ENCODE measurements at regions not wholly inside any gene's neighbourhood (a gene's known extent, or its start where the extent isn't known, plus 50 kb on each side); places are given as distances from the start of the nearest gene placed in this dataset.

GRCh38 chr9:120235081-120235480 is 344.9 kb downstream of the CDK5RAP2 start:
- no peaks in the 10 kb centered on the region for H3K9me3 ChIP-seq (ENCODE audit: control insufficient read depth, low read length)
- no peak overlapping the region for H3K27ac ChIP-seq (ENCODE audit: insufficient read depth, low read depth, low read length, poor library complexity, severe bottlenecking)
- no peak overlapping the region for H3K4me3 ChIP-seq (ENCODE audit: insufficient read depth, low read depth, low read length)
- H3K4me1 ChIP-seq (ENCODE audit: control insufficient read depth, insufficient read depth, low read length): no peaks in the 10 kb centered on the region
- 83 to 88% methylated on average over 2 of the region's 2 CpGs for WGBS, 2 experiments
- no peaks in the 10 kb centered on the region for H3K27me3 ChIP-seq (ENCODE audit: control insufficient read depth, insufficient read depth, low read length, poor library complexity, severe bottlenecking)
- H3K36me3 ChIP-seq (ENCODE audit: control insufficient read depth, insufficient read depth, low read length): no peaks in the 10 kb centered on the region

GRCh38 chr9:120230227-120230626 is 349.7 kb downstream of the CDK5RAP2 start:
- Histone ChIP-seq H3K9me3 (ENCODE audit: control insufficient read depth, low read length) (no peaks in the 10 kb centered on the region), H3K4me1 (ENCODE audit: control insufficient read depth, insufficient read depth, low read length) (no peaks in the 10 kb centered on the region), H3K27ac (ENCODE audit: insufficient read depth, low read depth, low read length, poor library complexity, severe bottlenecking) (no peak overlapping the region), H3K27me3 (ENCODE audit: control insufficient read depth, insufficient read depth, low read length, poor library complexity, severe bottlenecking) (no peaks in the 10 kb centered on the region), H3K36me3 (ENCODE audit: control insufficient read depth, insufficient read depth, low read length) (no peaks in the 10 kb centered on the region), H3K4me3 (ENCODE audit: insufficient read depth, low read depth, low read length) (no peak overlapping the region)
- 87 to 89% methylated on average over 2 of the region's 2 CpGs for WGBS, 2 experiments

GRCh38 chr9:120221844-120222243 is 358.1 kb downstream of the CDK5RAP2 start:
- Histone ChIP-seq H3K36me3 (ENCODE audit: control insufficient read depth, insufficient read depth, low read length) (no peaks in the 10 kb centered on the region), H3K4me3 (ENCODE audit: insufficient read depth, low read depth, low read length) (no peak overlapping the region), H3K27me3 (ENCODE audit: control insufficient read depth, insufficient read depth, low read length, poor library complexity, severe bottlenecking) (no peaks in the 10 kb centered on the region), H3K4me1 (ENCODE audit: control insufficient read depth, insufficient read depth, low read length) (no peaks in the 10 kb centered on the region), H3K9me3 (ENCODE audit: control insufficient read depth, low read length) (no peaks in the 10 kb centered on the region), H3K27ac (ENCODE audit: insufficient read depth, low read depth, low read length, poor library complexity, severe bottlenecking) (no peak overlapping the region)
- WGBS, 2 experiments: 61 to 71% methylated on average over 3 of the region's 3 CpGs

GRCh38 chr9:120214332-120214731 is 365.6 kb downstream of the CDK5RAP2 start:
- Histone ChIP-seq H3K4me3 (ENCODE audit: insufficient read depth, low read depth, low read length) (no peak overlapping the region), H3K36me3 (ENCODE audit: control insufficient read depth, insufficient read depth, low read length) (no peaks in the 10 kb centered on the region), H3K4me1 (ENCODE audit: control insufficient read depth, insufficient read depth, low read length) (no peaks in the 10 kb centered on the region), H3K27me3 (ENCODE audit: control insufficient read depth, insufficient read depth, low read length, poor library complexity, severe bottlenecking) (no peaks in the 10 kb centered on the region), H3K9me3 (ENCODE audit: control insufficient read depth, low read length) (no peaks in the 10 kb centered on the region), H3K27ac (ENCODE audit: insufficient read depth, low read depth, low read length, poor library complexity, severe bottlenecking) (no peak overlapping the region)
- 93% methylated on average over 11 of the region's 11 CpGs for WGBS, 2 experiments

GRCh38 chr9:120212853-120213200 is 367.1 kb downstream of the CDK5RAP2 start:
- H3K27ac ChIP-seq (ENCODE audit: insufficient read depth, low read depth, low read length, poor library complexity, severe bottlenecking): no peak overlapping the region
- H3K27me3 ChIP-seq (ENCODE audit: control insufficient read depth, insufficient read depth, low read length, poor library complexity, severe bottlenecking): no peaks in the 10 kb centered on the region
- 77 to 86% methylated on average over 5 of the region's 5 CpGs for WGBS, 2 experiments
- H3K36me3 ChIP-seq (ENCODE audit: control insufficient read depth, insufficient read depth, low read length): no peaks in the 10 kb centered on the region
- no peaks in the 10 kb centered on the region for H3K4me1 ChIP-seq (ENCODE audit: control insufficient read depth, insufficient read depth, low read length)
- no peak overlapping the region for H3K4me3 ChIP-seq (ENCODE audit: insufficient read depth, low read depth, low read length)
- H3K9me3 ChIP-seq (ENCODE audit: control insufficient read depth, low read length): no peaks in the 10 kb centered on the region

- WGBS, 2 experiments: 86 to 87% methylated on average over 2 of the region's 2 CpGs
- Histone ChIP-seq H3K36me3 (ENCODE audit: control insufficient read depth, insufficient read depth, low read length) (no peaks in the 10 kb centered on the region), H3K27ac (ENCODE audit: insufficient read depth, low read depth, low read length, poor library complexity, severe bottlenecking) (no peak overlapping the region)
Observed at GRCh38 chr9:120212153-120212852, 367.7 kb downstream of the CDK5RAP2 start.

GRCh38 chr9:120210274-120210673 is 369.7 kb downstream of the CDK5RAP2 start:
- Histone ChIP-seq H3K4me3 (ENCODE audit: insufficient read depth, low read depth, low read length) (no peak overlapping the region), H3K27ac (ENCODE audit: insufficient read depth, low read depth, low read length, poor library complexity, severe bottlenecking) (no peak overlapping the region), H3K9me3 (ENCODE audit: control insufficient read depth, low read length) (no peaks in the 10 kb centered on the region), H3K27me3 (ENCODE audit: control insufficient read depth, insufficient read depth, low read length, poor library complexity, severe bottlenecking) (no peaks in the 10 kb centered on the region), H3K36me3 (ENCODE audit: control insufficient read depth, insufficient read depth, low read length) (no peaks in the 10 kb centered on the region), H3K4me1 (ENCODE audit: control insufficient read depth, insufficient read depth, low read length) (no peaks in the 10 kb centered on the region)
- 87 to 95% methylated on average over 4 of the region's 4 CpGs for WGBS, 2 experiments

More at GRCh38 chr9:120212153-120212852, 367.7 kb downstream of the CDK5RAP2 start:
- no peaks in the 10 kb centered on the region for H3K9me3 ChIP-seq (ENCODE audit: control insufficient read depth, low read length)
- no peaks in the 10 kb centered on the region for H3K4me1 ChIP-seq (ENCODE audit: control insufficient read depth, insufficient read depth, low read length)
- H3K27me3 ChIP-seq (ENCODE audit: control insufficient read depth, insufficient read depth, low read length, poor library complexity, severe bottlenecking): no peaks in the 10 kb centered on the region
- no peak overlapping the region for H3K4me3 ChIP-seq (ENCODE audit: insufficient read depth, low read depth, low read length)

DNA sequence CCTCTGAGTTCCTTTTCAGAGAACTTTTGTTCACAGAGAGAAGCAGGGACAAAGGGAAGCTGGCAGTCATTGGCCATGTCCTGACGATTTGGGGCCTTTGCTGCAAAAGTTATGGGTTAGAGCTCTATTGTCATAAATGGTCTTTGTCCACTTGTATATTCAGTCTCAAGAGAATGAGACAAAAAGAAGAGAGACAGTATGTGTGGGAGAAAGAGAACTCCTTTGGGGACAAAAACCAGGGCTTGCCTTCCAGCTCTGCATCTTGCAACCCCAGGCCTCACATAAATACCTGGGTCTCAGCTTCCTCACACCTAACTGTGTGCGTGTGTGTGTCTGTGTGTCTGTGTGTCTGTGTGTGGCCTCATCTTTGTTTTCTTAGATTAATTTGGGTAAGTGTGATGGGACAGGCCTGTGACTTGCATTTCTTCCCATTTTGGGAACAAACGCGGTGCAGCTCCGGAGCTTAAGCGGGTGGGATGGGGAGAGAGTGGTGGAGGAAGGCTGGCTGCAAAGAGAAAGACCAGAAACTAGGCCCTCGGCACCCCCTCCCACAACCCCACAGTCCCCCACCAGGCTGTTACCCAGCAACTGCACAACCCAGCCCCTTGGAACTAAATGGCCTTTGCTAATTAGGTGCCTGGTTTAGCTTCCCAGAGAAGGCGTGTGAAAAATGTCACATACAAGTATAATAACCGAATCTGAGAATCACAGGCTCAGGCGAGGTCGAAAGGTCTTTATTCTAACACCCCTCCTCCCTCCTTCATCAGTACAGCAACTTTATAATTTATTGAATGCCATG is 376.9 kb downstream of the CDK5RAP2 start:
- H3K9me3 ChIP-seq (ENCODE audit: control insufficient read depth, low read length): no peaks in the 10 kb centered on the region
- H3K4me3 ChIP-seq (ENCODE audit: insufficient read depth, low read depth, low read length): no peak overlapping the region
- H3K36me3 ChIP-seq (ENCODE audit: control insufficient read depth, insufficient read depth, low read length): no peaks in the 10 kb centered on the region
- H3K27me3 ChIP-seq (ENCODE audit: control insufficient read depth, insufficient read depth, low read length, poor library complexity, severe bottlenecking): no peaks in the 10 kb centered on the region
- WGBS, 2 experiments: 70 to 71% methylated on average over 11 of the region's 11 CpGs
- H3K4me1 ChIP-seq (ENCODE audit: control insufficient read depth, insufficient read depth, low read length): peaks cover 13% of the 10 kb centered on the region
- no peak overlapping the region for H3K27ac ChIP-seq (ENCODE audit: insufficient read depth, low read depth, low read length, poor library complexity, severe bottlenecking)

GRCh38 chr9:120198027-120198426 is 381.9 kb downstream of the CDK5RAP2 start:
- Histone ChIP-seq H3K27ac (ENCODE audit: insufficient read depth, low read depth, low read length, poor library complexity, severe bottlenecking) (no peak overlapping the region), H3K4me3 (ENCODE audit: insufficient read depth, low read depth, low read length) (no peak overlapping the region), H3K4me1 (ENCODE audit: control insufficient read depth, insufficient read depth, low read length) (peaks cover 6% of the 10 kb centered on the region), H3K27me3 (ENCODE audit: control insufficient read depth, insufficient read depth, low read length, poor library complexity, severe bottlenecking) (no peaks in the 10 kb centered on the region), H3K36me3 (ENCODE audit: control insufficient read depth, insufficient read depth, low read length) (no peaks in the 10 kb centered on the region), H3K9me3 (ENCODE audit: control insufficient read depth, low read length) (no peaks in the 10 kb centered on the region)
- WGBS, 2 experiments: 88 to 98% methylated on average over 3 of the region's 3 CpGs

DNA sequence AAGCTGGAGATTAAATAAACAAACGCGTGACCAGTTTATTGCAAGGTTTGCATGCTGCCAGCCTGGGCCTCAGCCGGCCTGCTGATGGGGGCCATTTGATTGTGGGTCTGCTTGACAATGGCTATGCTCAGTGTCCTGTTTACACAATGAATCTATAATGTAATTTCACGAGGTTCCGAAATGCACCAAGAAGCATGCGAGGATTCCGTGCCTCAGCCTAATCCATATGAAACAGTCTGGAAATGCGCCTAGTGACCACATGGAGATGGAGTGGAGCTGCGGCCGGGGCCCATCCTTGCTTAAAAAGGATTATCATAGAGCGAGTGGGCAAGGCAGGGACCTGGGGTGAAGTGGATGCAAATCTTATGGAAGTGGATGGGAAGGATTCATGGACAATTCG is 382.4 kb downstream of the CDK5RAP2 start:
- Histone ChIP-seq H3K27ac (ENCODE audit: insufficient read depth, low read depth, low read length, poor library complexity, severe bottlenecking) (no peak overlapping the region), H3K36me3 (ENCODE audit: control insufficient read depth, insufficient read depth, low read length) (no peaks in the 10 kb centered on the region), H3K9me3 (ENCODE audit: control insufficient read depth, low read length) (no peaks in the 10 kb centered on the region), H3K4me3 (ENCODE audit: insufficient read depth, low read depth, low read length) (no peak overlapping the region), H3K27me3 (ENCODE audit: control insufficient read depth, insufficient read depth, low read length, poor library complexity, severe bottlenecking) (no peaks in the 10 kb centered on the region), H3K4me1 (ENCODE audit: control insufficient read depth, insufficient read depth, low read length) (peaks cover 2% of the 10 kb centered on the region)
- WGBS, 2 experiments: 94 to 95% methylated on average over 12 of the region's 12 CpGs

Data from ectodermal cell (in vitro differentiated cells).